ENCODE measurements at regions not wholly inside any gene's neighbourhood (a gene's known extent, or its start where the extent isn't known, plus 50 kb on each side); places are given as distances from the start of the nearest gene placed in this dataset.

GRCh38 chr4:125773931-125774330 is 459.2 kb downstream of the FAT4 start:
- no peak for TF ChIP-seq CTCF (IDR thresholded peaks at IDR 0.05)
- no peak for TF ChIP-seq EZH2 (IDR thresholded peaks at IDR 0.05; ENCODE audit: borderline replicate concordance, insufficient read depth, low read depth, low read length, poor library complexity, severe bottlenecking)

All from B cell (primary cell).